HEK293 (cell line): ENCODE measurements at regions not wholly inside any gene's neighbourhood (a gene's known extent, or its start where the extent isn't known, plus 50 kb on each side); places are given as distances from the start of the nearest gene placed in this dataset.

Source experiments
- CTCF ChIA-PET: fragments of 350-600 bp; formaldehyde crosslinking; extraction: SDS; loops from one replicate; lab custom pipeline; 2021; ENCODE audit warnings: antibody characterized with exemption; lab: Yijun Ruan, JAX
- POLR2A ChIA-PET: fragments of 300-600 bp; formaldehyde crosslinking; extraction: SDS; loops from one replicate; lab custom pipeline; 2020; ENCODE audit warnings: antibody characterized with exemption, inconsistent platforms; lab: Yijun Ruan, JAX
- H3K27ac ChIP-seq: fragments of 200-500 bp; sonication (Bioruptor generic); 2 replicates; pipeline ENCODE4 v1.5.1; 2014; ENCODE audit warnings: low read depth, low read length, control low read depth, inconsistent platforms; ENCODE audit errors: extremely low read depth
- H3K36me3 ChIP-seq, 2 experiments: fragments of 200-500 bp in 1 of 2; sonication (Bioruptor generic) in 1 of 2; 1 replicate in 1 of 2; 2 replicates in 1 of 2; pipeline ENCODE4 v1.5.1; 2014 to 2017; ENCODE audit warnings: inconsistent platforms in 2 of 2, low read length in 2 of 2; ENCODE audit not compliant: control insufficient read depth in 2 of 2, insufficient read depth in 1 of 2
- H3K4me1 ChIP-seq: fragments of 200-500 bp; sonication (Bioruptor generic); 2 replicates; pipeline ENCODE4 v1.5.1; 2014; ENCODE audit warnings: mild to moderate bottlenecking, low read length, inconsistent platforms; ENCODE audit not compliant: control insufficient read depth, insufficient read depth
- H3K4me3 ChIP-seq: 2 replicates; pipeline ENCODE4 v1.5.1; 2011; ENCODE audit warnings: low read depth, mild to moderate bottlenecking, control low read depth, low read length, moderate library complexity
- H3K9me3 ChIP-seq: fragments of 200-500 bp; sonication (Bioruptor generic); 2 replicates; pipeline ENCODE4 v1.5.1; 2014; ENCODE audit warnings: low read depth, low read length, inconsistent platforms; ENCODE audit not compliant: control insufficient read depth, insufficient read depth
- AEBP2 ChIP-seq: fragments of 450-650 bp; formaldehyde crosslinking; IDR thresholded peaks from 2 replicates; pipeline ENCODE4 v1.5.1; 2016; ENCODE audit warnings: missing biosample characterization, missing genetic modification characterization, borderline replicate concordance
- KLF1 ChIP-seq: fragments of 450-650 bp; formaldehyde crosslinking; IDR thresholded peaks from 2 replicates; pipeline ENCODE4 v1.5.1; 2016; ENCODE audit warnings: missing biosample characterization, missing genetic modification characterization
- ZBTB17 ChIP-seq: fragments of 450-650 bp; formaldehyde crosslinking; IDR thresholded peaks from 2 replicates; pipeline ENCODE4 v1.5.1; 2016; ENCODE audit warnings: missing biosample characterization, missing genetic modification characterization
- ZIC2 ChIP-seq: fragments of 450-650 bp; formaldehyde crosslinking; IDR thresholded peaks from 2 replicates; pipeline ENCODE4 v1.5.1; 2016; ENCODE audit warnings: missing biosample characterization, missing genetic modification characterization
- ZNF146 ChIP-seq: fragments of 450-650 bp; formaldehyde crosslinking; IDR thresholded peaks from 2 replicates; pipeline ENCODE4 v1.5.1; 2016; ENCODE audit warnings: missing biosample characterization, missing genetic modification characterization
- ZNF16 ChIP-seq: fragments of 450-650 bp; formaldehyde crosslinking; IDR thresholded peaks from 2 replicates; pipeline ENCODE4 v1.5.1; 2016; ENCODE audit warnings: low read depth, missing biosample characterization, missing genetic modification characterization
- ZNF18 ChIP-seq: fragments of 450-650 bp; formaldehyde crosslinking; IDR thresholded peaks from 2 replicates; pipeline ENCODE4 v1.5.1; 2016; ENCODE audit warnings: missing biosample characterization, missing genetic modification characterization
- ZNF211 ChIP-seq: fragments of 450-650 bp; formaldehyde crosslinking; IDR thresholded peaks from 2 replicates; pipeline ENCODE4 v1.5.1; 2016; ENCODE audit warnings: low read depth, missing biosample characterization, missing genetic modification characterization
- ZNF221 ChIP-seq: fragments of 450-650 bp; formaldehyde crosslinking; IDR thresholded peaks from 2 replicates; pipeline ENCODE4 v1.5.1; 2017; ENCODE audit warnings: missing biosample characterization, missing genetic modification characterization, borderline replicate concordance
- ZNF23 ChIP-seq: fragments of 450-650 bp; formaldehyde crosslinking; IDR thresholded peaks from 2 replicates; pipeline ENCODE4 v1.5.1; 2016; ENCODE audit warnings: missing biosample characterization, missing genetic modification characterization, borderline replicate concordance
- ZNF341 ChIP-seq: fragments of 450-650 bp; formaldehyde crosslinking; IDR thresholded peaks from 2 replicates; pipeline ENCODE4; 2016; ENCODE audit warnings: low read depth, missing biosample characterization, missing genetic modification characterization
- ZNF394 ChIP-seq: fragments of 450-650 bp; formaldehyde crosslinking; IDR thresholded peaks from 2 replicates; pipeline ENCODE4 v1.5.1; 2016; ENCODE audit warnings: missing biosample characterization, missing genetic modification characterization, mild to moderate bottlenecking, moderate library complexity, borderline replicate concordance
- ZNF426 ChIP-seq: fragments of 450-650 bp; formaldehyde crosslinking; IDR thresholded peaks from 2 replicates; pipeline ENCODE4 v1.5.1; 2017; ENCODE audit warnings: missing biosample characterization, missing genetic modification characterization, mild to moderate bottlenecking, inconsistent platforms, moderate library complexity
- ZNF585B ChIP-seq: fragments of 450-650 bp; formaldehyde crosslinking; IDR thresholded peaks from 2 replicates; pipeline ENCODE4 v1.5.1; 2016; ENCODE audit warnings: missing biosample characterization, missing genetic modification characterization
- ZNF621 ChIP-seq: fragments of 450-650 bp; formaldehyde crosslinking; IDR thresholded peaks from 2 replicates; pipeline ENCODE4 v1.5.1; 2017; ENCODE audit warnings: missing biosample characterization, missing genetic modification characterization
- ZNF623 ChIP-seq: fragments of 450-650 bp; formaldehyde crosslinking; IDR thresholded peaks from 2 replicates; pipeline ENCODE4 v1.5.1; 2016; ENCODE audit warnings: missing biosample characterization, missing genetic modification characterization
- ZNF645 ChIP-seq: fragments of 450-650 bp; formaldehyde crosslinking; IDR thresholded peaks from 2 replicates; pipeline ENCODE4; 2016; ENCODE audit warnings: missing biosample characterization, missing genetic modification characterization
- ZNF660 ChIP-seq: fragments of 450-650 bp; IDR thresholded peaks from 2 replicates; pipeline ENCODE4 v1.5.1; 2018; ENCODE audit warnings: missing biosample characterization, mild to moderate bottlenecking, missing genetic modification characterization
- ZNF792 ChIP-seq: fragments of 450-650 bp; formaldehyde crosslinking; IDR thresholded peaks from 2 replicates; pipeline ENCODE4 v1.5.1; 2016; ENCODE audit warnings: missing biosample characterization, missing genetic modification characterization

DNA sequence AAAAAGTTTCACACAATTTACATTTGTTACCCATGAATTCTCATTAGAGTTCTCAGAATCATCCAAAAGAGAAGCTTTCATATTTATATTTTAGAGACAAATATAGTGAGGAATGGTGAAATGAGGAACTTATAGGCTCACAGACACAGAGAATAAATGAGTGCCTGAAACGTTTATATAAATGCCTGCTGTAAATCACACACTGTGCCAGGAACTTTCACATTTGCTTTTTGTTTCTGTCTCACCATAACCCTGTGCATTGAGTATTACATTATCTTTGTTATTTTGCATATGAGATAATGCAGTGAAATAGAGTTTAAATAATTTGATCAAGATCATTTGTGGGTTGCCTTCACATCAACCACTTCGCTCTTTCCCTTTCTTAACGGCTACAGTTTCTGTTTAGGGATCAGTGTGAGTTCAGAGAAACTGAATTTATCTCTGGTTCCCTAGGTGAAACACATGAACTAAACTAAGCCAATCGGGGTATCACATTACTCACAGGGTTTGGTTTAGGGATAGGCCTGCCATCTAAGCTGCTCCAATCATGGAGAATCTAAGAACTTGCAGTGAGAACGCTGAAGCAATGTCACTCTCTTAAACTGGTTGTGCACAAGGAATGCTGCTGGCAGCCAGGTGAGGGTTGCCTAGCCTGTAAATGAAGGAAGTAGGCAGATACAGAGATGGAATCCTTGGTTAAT lies 1339.2 kb upstream of the TENM4 start:
- ChIA-PET CTCF (no interaction called here), POLR2A (no interaction called here)
- H3K36me3 ChIP-seq = no peaks in the 10 kb centered on the region
- no peak overlapping the region for H3K4me3 ChIP-seq
- no peaks in the 10 kb centered on the region for H3K9me3 ChIP-seq
- TF ChIP-seq ZNF623 = no peak
- TF ChIP-seq ZNF621 (tag by site-specific recombination) = no peak
- TF ChIP-seq KLF1 (tag by site-specific recombination) = no peak
- TF ChIP-seq ZIC2 (tag by site-specific recombination) = no peak
- TF ChIP-seq ZNF645 (tag by site-specific recombination) = no peak
- no peak overlapping the region for H3K27ac ChIP-seq
- no peaks in the 10 kb centered on the region for H3K4me1 ChIP-seq

DNA sequence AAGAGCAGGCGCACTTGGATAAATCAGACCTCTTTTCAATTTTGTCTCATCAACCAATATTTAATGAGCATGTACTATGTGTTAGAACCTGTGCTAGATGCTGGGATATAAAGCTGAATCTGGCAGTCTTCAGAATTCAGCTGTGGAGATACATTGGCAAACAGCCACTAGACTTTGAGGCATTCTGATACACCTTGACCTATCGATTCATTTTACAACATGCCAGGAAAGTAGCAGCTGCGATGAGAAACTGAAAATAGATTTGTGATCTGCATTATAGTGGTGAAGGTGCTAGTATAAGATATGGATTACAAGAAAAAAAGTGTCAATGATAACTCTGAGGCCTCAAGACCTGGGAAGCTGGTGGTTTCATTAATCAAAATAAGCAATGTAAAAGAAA lies 1338.1 kb upstream of the TENM4 start:
- Histone ChIP-seq H3K9me3 (no peaks in the 10 kb centered on the region), H3K27ac (no peak overlapping the region), H3K36me3 (no peaks in the 10 kb centered on the region), H3K4me3 (no peak overlapping the region), H3K4me1 (no peaks in the 10 kb centered on the region)
- POLR2A ChIA-PET = no interaction called here
- TF ChIP-seq ZNF660 (tag by site-specific recombination) (no peak), ZNF146 (tag by site-specific recombination) (no peak), ZNF792 (no peak), ZNF23 (tag by site-specific recombination) (no peak), ZNF623 (no peak), ZNF18 (tag by site-specific recombination) (no peak), ZBTB17 (tag by site-specific recombination) (no peak), ZNF221 (tag by site-specific recombination) (no peak), ZNF426 (no peak), ZNF211 (tag by site-specific recombination) (no peak), ZNF394 (tag by site-specific recombination) (no peak), AEBP2 (no peak), ZNF341 (tag by site-specific recombination) (no peak), ZNF16 (tag by site-specific recombination) (no peak)
- CTCF ChIA-PET = interaction anchor here (0.7 kb wide), 2 partner anchors 828 to 1379 kb away, joined by 3 read pairs; no protein-coding TSS in a partner anchor

DNA sequence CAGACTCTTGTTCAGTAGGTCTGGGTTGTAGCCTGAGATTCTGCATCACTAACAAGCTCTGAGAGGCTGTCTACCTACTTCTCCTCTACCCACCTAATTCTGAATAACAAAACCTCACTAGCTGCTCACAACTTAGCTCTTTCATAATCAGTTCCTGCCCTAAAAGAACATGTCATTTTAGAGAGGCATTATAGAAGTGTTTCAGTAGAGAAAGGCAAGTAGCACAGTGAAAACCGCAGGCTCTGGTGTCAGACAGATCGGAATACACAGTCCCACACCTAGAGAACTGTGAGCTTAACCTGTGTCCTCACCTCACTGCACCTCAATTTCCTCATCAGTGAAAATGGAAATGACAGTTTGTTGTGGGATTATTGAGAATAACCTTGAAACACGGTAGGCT lies 1337.6 kb upstream of the TENM4 start:
- no peak for TF ChIP-seq ZNF585B (tag by site-specific recombination)
- no peaks in the 10 kb centered on the region for H3K36me3 ChIP-seq
- POLR2A ChIA-PET = no interaction called here
- CTCF ChIA-PET = interaction anchor here (0.6 to 0.7 kb wide), 2 partner anchors 17 to 1378 kb away, joined by 3 read pairs; no protein-coding TSS in a partner anchor
- H3K9me3 ChIP-seq = no peaks in the 10 kb centered on the region
- no peak overlapping the region for H3K4me3 ChIP-seq
- no peak overlapping the region for H3K27ac ChIP-seq
- H3K4me1 ChIP-seq = no peaks in the 10 kb centered on the region
